GM19468 (cell line): ENCODE measurements at regions not wholly inside any gene's neighbourhood (a gene's known extent, or its start where the extent isn't known, plus 50 kb on each side); places are given as distances from the start of the nearest gene placed in this dataset.
"Not testable (repeated sequence)": the region's sequence is repeated elsewhere in the genome, so short reads cannot be mapped to it uniquely, and the experiment has no call there.

Source experiments
- ATAC-seq: cut with Tn5 transposase; IDR thresholded peaks from one replicate; pipeline ENCODE4 v1.9.1; 2021; ENCODE audit warnings: mild to moderate bottlenecking, moderate library complexity, moderate number of reproducible peaks; ENCODE audit not compliant: unreplicated experiment; ENCODE audit errors: extremely low read depth

GRCh38 chr11:107276077-107276476 lies 181.5 kb downstream of the CWF19L2 start:
- no peak for ATAC-seq

GRCh38 chr11:107275632-107276031 lies 182.0 kb downstream of the CWF19L2 start:
- no peak for ATAC-seq

- ATAC-seq: no peak
Measured at GRCh38 chr11:107274138-107274537, 183.5 kb downstream of the CWF19L2 start.

- no peak for ATAC-seq
Measured at GRCh38 chr11:107272561-107272960, 185.1 kb downstream of the CWF19L2 start.

- no peak for ATAC-seq
Measured at GRCh38 chr11:107271425-107271824, 186.2 kb downstream of the CWF19L2 start.

GRCh38 chr11:107268977-107269376 lies 188.6 kb downstream of the CWF19L2 start:
- no peak for ATAC-seq

- no peak for ATAC-seq
Measured at GRCh38 chr11:107266455-107266854, 191.2 kb downstream of the CWF19L2 start.

GRCh38 chr11:107265591-107266121 lies 192.0 kb downstream of the CWF19L2 start:
- no peak for ATAC-seq

- no peak for ATAC-seq
Measured at GRCh38 chr11:107263844-107264563, 193.6 kb downstream of the CWF19L2 start.

GRCh38 chr11:107259811-107260221 lies 197.8 kb downstream of the CWF19L2 start:
- ATAC-seq: no peak

GRCh38 chr11:107257710-107258109 lies 199.9 kb downstream of the CWF19L2 start:
- no peak for ATAC-seq

GRCh38 chr11:107253661-107254060 lies 204.0 kb downstream of the CWF19L2 start:
- not testable (repeated sequence) for ATAC-seq

- peak; percentile 93 for ATAC-seq
Measured at GRCh38 chr11:107252429-107253161, 205.0 kb downstream of the CWF19L2 start.

GRCh38 chr11:107251298-107251697 lies 206.3 kb downstream of the CWF19L2 start:
- ATAC-seq: no peak

GRCh38 chr11:107250017-107250416 lies 207.6 kb downstream of the CWF19L2 start:
- no peak for ATAC-seq

GRCh38 chr11:107249054-107249453 lies 208.6 kb downstream of the CWF19L2 start:
- ATAC-seq: no peak

GRCh38 chr11:107247167-107247861 lies 210.3 kb downstream of the CWF19L2 start:
- no peak for ATAC-seq

GRCh38 chr11:107243929-107244328 lies 213.7 kb downstream of the CWF19L2 start:
- no peak for ATAC-seq

GRCh38 chr11:107232451-107232850 lies 214.2 kb upstream of the GUCY1A2 start:
- ATAC-seq: no peak

GRCh38 chr11:107224836-107225235 lies 206.6 kb upstream of the GUCY1A2 start:
- ATAC-seq: no peak
